HG03097 (cell line): ENCODE measurements at regions not wholly inside any gene's neighbourhood (a gene's known extent, or its start where the extent isn't known, plus 50 kb on each side); places are given as distances from the start of the nearest gene placed in this dataset.
"Not testable (repeated sequence)": the region's sequence is repeated elsewhere in the genome, so short reads cannot be mapped to it uniquely, and the experiment has no call there.

Source experiments
- ATAC-seq: cut with Tn5 transposase; IDR thresholded peaks from one replicate; pipeline ENCODE4 v1.9.1; 2021; ENCODE audit not compliant: unreplicated experiment, low FRiP score

DNA sequence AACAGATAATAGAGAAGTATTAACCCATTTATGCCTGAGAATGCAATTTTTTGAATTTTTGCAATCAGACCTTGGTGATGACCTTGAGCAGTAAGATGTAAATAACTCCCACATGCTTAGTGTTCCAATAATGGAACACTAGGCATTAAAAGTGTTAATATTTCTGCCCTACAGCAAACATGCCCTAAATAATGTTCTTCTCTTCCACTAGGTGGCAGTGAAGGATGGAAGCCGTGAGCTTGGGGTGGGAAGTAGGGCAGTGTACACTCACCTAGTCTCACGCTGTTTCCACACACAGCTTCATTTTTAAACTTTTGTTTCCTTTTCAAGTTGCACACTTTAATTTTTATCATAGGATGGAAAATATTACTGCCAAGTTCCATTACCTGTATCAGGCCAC, 613.1 kb upstream of the HS3ST1 start:
- ATAC-seq: no peak

DNA sequence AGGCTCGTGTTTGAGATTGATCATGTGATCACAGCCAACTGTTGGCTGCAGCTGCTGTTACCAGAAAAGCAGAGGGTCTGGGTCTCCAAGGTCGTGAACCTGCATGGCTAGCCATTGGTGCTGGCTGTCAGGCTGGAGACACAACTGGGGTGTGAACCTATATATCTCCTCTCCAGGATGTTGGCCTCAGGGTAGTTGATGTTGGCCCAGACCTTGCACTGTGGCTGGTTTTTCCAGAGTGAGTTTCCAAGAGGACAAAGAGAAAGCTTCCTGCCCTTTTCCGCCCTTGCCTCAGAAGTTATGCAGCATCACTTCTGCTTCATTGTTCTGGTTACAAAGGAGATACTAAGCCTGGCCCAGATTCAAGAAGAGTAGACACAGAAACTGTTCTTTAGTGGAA, 607.8 kb upstream of the HS3ST1 start:
- ATAC-seq: no peak

DNA sequence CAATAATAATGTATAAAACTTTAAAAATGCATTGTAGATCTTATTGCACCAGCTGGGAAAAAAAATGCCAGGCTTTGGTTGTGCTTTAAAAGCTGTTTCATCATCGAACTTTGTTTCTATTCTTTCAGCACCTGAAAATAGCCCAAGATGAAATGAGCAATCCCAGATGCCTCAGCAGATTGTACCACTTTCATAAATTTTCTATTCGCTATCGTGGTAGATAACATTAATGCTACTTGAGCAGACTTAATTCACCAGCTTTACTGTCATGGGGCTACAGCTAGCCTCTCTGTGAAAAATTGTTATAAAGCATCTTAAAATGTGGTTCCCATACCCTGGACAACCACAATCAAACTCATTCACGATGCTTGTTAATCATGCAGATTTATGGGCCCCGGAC, 599.6 kb upstream of the HS3ST1 start:
- ATAC-seq: no peak

DNA sequence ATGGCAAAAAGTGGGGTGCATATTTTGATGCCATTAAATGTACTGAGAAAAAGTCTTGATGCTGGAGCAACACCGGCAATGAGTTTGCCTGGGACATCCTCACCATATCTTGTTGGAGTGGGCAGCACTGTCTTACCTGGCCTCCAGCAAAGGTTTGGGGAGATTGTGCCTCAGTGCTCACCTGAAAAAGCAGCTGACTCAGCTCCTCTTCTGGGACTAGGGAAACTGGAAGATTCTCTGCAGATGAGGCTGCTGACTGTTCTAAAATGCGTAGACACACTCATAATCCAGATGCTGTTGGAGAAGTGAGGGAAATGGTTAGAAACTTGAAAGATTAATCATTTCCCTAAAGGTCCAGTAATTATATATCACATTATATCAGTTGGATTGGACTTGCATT, 593.7 kb upstream of the HS3ST1 start:
- ATAC-seq: no peak

DNA sequence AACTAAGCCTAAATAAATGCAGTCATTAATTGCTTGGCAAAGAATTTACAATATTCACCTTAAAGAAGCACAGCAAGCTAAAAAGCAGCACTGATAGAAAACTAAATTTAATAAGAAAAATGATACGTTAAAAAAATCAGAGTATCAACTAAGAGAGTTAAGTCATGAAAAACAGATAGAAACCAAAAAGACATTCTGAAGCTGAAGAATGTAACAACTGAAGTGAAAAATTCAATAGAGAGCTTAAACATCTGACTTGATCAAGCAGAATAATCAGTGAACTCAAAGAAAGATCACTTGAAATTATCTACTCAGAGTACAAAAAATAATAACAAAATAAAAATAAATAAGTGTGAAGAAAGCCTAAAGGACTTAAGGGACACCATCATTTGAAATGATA, 588.0 kb upstream of the HS3ST1 start:
- no peak for ATAC-seq

DNA sequence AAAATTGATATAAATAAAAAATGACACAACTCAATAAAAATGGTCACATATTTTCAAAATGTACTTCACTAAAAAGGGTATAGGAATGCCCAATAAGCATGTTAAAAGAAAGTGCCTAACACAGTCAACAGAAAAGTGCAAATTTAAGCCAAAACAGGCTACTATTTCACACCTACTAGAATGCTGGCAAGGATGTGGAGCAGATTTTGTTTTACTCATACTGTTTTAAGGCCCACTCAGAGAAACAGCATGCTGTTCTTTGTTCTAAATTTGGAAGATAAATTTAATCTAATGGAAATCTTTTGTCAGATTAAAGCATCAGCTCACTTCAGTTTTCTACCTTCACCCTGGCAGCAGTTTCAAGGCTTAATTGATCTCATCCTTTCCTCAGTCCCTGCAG, 576.8 kb upstream of the HS3ST1 start:
- ATAC-seq: no peak

DNA sequence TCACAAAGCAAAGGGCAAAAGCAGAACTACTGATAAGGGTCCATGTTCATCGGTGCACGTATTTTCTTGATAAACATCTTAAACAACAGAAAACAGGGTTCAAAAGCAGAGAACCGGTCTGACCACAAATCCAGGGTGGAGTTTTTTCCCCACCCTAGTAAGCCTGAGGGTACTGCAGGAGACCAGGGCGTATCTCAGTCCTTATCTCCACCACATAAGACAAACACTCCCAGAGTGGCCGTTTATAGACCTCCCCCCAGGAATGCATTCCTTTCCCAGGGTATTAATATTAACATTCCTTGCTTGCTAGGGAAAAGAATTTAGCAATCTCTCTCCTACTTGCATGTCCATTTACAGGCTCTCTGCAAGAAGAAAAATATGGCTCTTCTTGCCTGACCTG, 567.9 kb upstream of the HS3ST1 start:
- not testable (repeated sequence) for ATAC-seq

DNA sequence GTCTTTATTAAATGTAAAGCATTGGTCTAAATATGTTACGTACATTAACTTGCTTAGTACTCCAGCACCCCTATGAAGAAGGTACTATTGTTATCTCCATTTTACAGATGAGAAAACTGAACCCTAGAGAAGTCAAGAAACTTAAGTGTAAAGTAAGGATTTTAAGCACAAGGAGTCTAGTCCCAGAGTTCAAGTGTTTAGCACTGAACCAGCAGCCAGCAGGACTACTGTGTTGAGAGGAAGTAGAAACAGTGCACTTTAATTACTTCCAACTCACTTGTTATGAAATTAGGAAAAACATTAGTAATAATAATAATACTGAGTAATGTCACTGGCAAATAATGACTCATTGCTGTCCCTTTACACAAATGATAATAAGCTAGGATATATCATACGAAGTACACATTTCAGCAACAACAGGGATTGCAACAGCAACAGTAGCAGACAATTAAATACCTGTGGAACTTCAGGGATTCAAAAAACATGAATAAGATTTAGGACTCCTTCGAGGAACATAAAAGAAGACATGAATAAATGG, 548.1 kb upstream of the HS3ST1 start:
- ATAC-seq: no peak

DNA sequence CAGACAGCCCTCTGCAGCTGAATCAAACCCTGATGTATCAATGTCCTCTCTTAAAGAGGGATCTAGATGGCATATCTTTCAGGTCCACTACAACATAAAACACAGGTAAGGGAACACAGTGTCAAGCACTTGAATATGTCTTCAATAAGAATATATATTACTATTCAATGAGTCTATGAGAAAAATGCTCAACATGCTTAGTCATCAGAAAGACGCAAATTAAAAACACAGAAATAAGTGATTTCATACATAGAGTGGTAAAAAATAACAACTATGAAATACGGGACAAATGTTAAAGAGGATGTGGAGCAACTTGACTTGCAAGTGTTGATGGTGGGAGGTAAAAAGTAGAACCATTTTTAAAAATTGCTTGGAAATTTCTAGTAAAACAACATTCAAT, 544.6 kb upstream of the HS3ST1 start:
- no peak for ATAC-seq

DNA sequence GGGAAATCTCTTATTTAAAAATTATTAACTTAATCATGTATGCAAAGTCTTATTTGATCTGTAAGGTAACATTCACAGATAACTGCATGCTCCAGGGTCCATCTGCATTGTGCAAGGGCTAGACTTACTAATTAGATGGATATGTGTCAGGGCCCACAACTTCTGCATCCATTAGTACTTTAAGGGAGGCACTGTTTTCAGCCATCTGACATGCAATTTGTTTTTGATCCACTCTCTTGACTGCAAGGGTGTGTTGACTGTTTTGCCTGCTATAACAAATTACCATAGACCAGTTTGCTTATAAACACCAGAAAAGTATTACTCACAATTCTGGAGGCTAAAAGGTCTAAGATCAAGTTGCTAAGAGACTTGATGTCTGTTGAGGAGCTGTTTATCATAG, 542.1 kb upstream of the HS3ST1 start:
- ATAC-seq: no peak

DNA sequence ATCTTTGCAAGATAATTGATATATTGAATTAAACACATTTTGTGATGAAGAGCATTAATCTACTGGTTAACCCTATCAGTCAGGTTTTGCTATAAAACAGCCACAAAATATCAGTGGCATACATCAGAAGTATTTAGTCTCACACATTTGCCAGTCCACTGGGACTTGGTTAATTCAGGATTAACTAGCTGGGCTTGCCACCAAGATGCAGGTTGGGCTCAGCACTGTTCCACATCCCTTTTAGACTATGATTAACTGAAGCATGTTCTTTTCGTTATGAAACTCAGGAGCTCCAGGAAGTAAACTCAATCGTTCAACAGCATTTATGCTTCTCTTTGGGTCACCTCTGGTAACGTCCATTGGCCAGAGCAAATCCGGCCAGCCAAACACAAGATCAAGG, 538.1 kb upstream of the HS3ST1 start:
- ATAC-seq: no peak

DNA sequence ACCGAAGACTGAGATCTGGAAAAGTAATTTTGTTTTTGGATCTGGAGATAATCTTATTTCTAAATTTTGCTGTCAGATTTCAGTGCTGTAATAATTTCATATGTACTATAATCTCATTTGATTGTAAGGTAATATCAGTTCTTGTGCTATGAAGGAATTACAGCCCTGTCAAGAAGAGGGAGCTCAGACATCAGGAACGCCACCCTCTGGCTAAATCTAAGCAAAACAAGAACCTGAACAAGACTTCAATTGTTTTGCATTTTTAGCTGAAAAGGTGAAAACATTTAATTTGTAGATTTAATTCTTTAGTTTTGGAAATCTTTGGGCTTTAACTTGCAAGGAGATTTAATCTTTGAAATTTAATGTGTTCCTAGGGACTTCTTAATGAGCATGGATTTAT, 525.4 kb upstream of the HS3ST1 start:
- no peak for ATAC-seq

DNA sequence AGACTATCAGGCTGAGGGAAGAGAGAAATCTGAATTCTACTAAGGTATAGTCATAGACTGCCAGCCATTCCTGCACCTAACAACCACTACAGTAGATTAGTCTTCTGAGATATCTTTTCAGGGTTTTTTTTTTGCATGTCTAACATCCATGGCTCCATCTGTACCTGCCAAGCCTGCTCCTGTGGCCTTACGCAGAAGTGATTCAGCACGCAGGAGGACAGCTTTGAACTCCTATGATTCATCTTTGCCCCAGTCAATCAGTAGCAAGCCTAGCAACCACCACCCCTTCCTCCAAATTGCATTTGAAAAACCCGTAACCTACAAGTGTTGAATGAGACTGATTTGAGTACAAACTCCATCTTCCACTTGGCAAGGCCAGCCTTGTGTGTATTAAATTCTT, 520.7 kb upstream of the HS3ST1 start:
- no peak for ATAC-seq

DNA sequence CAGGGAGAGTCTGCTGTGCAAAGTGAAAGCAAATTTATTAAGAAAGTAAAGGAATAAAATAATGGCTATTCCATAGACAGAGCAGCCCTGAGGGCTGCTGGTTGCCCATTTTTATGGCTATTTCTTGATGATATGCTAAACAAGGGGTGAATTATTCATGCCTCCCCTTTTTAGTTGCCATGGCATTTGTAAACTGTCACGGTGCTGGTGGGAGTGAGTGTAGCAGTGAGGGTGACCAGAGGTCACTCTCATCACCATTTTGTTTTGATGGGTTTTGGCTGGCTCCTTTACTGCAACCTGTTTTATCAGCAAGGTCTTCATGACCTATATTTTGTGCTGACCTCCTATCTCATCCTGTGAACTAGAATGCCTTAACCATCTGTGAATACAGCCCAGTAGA, 518.9 kb upstream of the HS3ST1 start:
- ATAC-seq: not testable (repeated sequence)

DNA sequence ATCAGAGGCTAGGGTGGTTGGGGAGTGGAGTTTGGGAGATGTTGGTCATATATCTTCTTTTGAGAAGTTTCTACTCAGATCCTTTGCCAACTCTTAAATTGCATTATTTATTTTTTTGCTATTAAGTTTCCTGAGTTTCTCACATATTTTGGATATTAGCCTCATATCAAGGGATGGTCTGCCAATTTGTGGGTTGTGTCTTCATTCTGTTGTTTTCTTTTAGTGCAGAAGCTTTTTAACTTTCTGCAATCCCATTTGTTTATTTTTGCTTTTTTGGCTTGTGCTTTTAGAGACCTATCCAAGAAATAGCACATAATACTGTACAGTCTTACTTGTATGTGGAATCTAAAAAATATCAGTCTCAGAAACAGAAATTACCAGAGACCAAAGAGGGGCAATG, 509.2 kb upstream of the HS3ST1 start:
- ATAC-seq: no peak

DNA sequence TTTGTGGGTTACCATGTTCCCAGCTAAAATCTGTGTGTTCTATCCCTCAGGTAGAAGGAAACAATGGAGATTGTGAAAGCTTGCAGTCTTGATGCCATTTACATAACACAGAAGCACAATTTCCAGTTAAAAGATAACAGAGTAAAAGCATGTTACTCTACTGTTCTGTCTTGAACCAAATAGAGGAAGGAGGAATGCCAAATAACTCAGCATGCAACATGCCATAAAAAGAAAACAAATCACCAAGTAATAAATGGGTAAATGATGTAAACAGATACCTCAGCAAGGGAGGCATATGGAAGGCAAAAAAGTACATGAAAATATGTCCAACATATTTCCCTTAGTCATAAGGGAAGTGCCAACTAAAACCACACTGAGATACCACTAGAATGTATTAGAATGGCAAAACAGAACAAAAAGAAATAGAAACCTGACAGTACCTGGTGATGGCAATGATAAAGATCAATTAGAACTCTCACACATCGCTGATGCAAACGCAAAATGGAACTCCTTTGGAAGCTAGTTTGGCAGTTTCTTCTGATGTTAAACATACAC, 502.6 kb upstream of the HS3ST1 start:
- no peak for ATAC-seq

DNA sequence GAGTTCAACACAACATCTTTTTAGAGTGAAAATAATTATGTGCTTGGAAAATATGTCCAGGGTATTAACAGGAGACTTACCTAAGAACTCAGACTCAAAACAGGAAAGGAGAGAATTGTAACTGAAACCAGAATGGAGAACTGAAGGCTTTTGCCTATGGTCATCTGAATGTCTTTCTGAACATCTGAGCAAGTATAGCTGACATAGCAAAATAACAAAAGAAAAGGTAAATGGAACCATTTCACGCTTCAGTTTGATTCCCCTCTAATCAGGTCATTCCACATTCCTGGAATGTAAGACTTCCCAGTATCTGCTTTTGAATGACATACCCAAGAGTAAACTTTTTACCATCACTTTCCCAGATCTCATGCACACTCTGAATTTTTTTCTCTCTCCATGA, 500.4 kb upstream of the HS3ST1 start:
- no peak for ATAC-seq

DNA sequence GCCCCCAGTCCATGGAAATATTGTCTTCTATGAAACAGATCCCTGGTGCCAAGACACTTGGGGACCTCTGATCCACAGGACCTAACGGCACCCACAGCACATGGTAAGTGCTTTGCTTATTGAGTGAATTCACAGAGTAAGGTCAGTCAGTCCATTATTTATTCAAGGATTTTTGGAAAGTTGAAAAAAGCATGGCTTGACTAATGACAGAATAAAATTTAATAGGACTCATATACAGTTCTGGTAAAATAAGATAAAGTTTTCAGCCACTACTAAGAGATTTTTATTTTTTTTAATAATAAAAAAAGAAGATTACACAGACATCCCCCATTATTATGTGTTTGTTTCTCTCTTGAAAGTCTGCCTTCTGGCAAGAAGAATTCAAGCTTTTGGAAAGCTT, 490.6 kb upstream of the HS3ST1 start:
- no peak for ATAC-seq

DNA sequence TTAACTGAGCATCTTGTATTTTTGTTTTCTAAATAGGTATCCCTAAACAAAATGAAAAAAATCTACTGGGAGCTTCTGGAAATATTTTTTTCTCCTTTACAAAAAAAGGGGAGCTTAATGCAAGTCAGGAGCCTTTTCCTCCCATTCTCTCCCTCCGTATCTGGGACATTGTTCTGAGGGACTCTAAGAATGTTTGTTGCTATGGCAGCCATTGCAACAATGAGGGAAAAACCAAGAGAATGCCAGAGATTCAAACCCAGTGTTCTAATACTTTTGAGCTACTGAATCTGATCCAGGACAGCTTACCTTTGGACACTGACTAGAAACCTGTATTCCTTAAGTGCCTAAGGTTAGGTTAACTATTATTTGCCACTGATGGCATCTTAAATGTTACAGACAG, 485.7 kb upstream of the HS3ST1 start:
- ATAC-seq: no peak

DNA sequence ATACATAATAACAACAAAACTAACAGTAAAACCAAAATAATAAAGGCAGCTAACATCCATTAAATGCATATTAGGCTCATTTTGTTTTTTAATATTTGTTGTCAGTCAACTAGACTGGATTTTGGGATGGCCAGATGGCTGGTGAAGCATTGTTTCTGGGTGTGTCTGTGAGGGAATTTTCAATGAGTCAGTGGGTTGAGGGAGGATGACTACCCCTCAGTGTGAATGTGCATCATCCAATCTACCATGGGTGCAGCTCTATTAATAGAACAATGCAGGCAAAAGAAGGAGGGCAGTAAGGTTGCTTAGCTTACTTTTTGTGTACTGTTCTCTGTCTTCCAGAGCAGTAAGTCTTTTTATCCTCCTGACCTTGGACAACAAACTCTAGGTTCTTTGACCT, 484.2 kb upstream of the HS3ST1 start:
- no peak for ATAC-seq

DNA sequence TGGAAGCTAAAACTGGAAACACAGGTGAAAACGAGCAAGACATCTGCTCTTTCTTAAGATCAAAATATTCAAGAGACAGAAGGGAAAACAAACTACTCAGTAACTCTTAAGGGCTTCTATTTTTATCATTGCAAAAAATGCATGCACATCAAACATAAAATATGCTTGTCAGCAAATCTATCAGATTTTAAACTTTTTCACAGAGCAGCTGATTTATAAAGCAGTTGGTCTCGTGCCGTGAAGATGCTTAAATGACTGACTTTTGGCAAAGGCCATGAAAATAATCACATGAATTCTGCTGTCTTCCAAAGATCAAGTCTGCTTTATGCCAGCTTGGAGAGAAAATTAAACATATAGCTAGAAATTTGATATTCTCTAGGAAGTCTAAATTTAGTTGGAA, 482.1 kb upstream of the HS3ST1 start:
- ATAC-seq: no peak

DNA sequence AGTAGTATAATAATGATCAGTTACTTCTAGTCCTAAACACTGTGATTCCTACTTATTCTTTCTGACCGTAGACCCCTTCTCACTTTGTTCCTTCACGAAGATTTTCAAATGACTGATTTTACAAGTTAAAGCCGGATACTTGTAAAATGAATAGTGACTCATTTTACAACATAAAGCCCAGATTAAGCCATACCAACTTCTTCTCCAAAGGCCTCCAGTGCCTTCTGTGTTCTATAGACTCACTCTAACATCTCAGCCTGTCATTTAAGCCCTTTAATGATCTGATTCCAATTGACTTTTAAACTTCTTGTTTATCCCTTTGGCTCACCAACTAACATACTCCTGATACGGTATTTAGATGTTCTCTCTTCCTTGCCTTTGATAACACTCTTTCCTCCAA, 480.0 kb upstream of the HS3ST1 start:
- ATAC-seq: no peak

DNA sequence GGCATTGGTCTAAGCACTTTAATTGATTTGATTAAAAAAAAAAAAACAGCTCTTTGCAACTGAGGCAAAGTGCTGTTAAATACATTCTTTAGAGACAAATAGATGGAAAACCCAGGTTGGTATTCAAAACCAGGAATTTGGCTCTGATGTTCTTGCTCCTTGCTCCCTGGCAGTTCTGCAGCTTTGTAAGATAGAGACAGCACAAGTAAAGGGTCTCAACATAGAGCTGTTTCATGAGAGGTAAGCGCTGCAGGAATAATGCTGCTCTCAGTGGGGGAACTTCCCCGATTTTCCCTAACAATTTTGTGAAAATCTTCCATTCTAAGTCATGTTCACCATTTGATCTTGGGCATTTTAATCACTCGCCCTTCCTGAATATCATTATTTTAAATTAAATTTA, 479.5 kb upstream of the HS3ST1 start:
- ATAC-seq: no peak
